NCI-H526 treated with DMSO at 0.1 percent for 48 hours (cell line): ENCODE measurements at regions not wholly inside any gene's neighbourhood (a gene's known extent, or its start where the extent isn't known, plus 50 kb on each side); places are given as distances from the start of the nearest gene placed in this dataset.

Experiments used
- DNase-seq: peaks from one replicate; lab custom pipeline; 2025; lab: John Stamatoyannopoulos, UW

- DNase-seq: no peak
Observed at GRCh38 chr1:94734963-94735901, 84.9 kb upstream of the SLC44A3 start.

GRCh38 chr1:94731891-94732290 is 88.3 kb upstream of the SLC44A3 start:
- DNase-seq: no peak

DNA sequence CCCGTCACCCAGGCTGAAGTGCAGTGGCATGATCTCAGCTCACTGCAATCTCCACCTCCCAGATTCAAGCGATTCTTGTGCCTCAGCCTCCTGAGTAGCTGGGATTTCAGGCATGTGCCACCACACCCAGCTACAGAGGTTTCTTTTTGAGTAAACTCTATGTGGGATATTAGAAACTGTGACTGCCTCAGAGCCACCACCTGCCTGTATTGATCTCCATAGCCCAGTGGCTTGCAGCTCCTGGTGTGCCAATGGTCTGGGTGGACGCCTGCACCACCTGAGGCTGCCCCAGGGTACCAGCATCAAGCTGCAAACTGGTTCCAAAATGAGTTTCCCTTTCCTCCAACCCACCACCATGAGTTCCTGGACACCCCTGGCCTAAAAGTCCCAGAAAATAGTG is 89.7 kb upstream of the SLC44A3 start:
- DNase-seq: no peak

DNA sequence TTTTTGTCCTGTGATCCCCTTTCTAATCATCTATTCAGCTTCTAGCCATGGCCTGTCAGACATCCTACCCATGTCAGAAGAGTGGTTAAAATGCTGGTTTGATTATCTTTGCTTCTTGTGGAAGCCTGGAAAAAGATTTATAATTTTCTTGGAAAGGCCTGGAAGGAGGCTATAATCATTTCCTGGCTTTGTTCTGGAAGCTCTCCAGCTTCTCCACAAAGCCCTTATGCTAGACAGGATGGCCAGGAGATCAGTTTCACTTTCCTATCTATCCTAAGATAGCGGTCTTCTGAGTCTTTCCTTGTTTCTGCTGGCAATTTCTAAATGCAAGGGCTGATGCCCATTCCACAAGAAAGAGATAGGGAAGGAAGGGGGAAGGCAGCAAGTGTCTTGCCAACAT is 90.9 kb upstream of the SLC44A3 start:
- DNase-seq: no peak

DNA sequence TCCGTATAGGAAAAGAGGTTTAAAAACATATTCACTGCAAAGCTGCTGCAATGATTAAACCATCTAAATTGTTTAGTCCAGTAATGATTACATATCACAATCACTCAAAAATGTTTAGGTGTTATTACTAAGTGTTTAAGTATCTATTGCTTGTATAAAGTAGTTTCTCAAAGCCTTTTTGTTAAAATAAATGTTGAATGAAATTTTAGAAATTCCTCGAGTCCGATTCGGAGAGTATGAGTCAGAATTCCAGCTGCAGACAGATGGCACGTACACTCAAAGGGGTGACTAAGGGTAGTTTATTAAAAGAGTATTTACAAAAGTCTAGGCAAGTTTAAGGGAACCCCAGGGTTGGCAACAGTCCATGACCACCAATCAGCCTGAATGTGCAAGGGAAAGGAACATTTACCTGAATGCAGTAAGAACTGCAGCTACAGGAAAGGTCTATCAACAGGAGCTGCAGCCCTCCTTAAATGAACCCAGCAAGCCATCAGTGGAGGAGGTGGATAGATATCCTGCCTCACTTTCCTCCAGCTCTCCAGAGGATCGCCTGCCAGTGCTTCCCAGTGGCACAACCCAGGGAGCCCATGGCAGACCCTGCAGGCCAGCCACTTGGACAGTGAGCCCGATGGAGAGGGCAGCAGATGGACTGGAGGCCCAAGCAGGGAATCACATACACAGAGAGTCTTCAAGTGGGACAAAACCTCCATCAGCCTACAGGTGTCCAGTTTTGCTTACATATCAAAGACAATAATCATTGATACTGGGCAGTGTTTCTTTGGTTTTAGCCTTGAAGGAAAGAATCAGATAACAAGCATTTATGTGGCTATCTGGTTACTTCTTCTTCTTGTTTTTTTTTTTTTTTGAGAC is 92.1 kb upstream of the SLC44A3 start:
- DNase-seq: no peak

DNA sequence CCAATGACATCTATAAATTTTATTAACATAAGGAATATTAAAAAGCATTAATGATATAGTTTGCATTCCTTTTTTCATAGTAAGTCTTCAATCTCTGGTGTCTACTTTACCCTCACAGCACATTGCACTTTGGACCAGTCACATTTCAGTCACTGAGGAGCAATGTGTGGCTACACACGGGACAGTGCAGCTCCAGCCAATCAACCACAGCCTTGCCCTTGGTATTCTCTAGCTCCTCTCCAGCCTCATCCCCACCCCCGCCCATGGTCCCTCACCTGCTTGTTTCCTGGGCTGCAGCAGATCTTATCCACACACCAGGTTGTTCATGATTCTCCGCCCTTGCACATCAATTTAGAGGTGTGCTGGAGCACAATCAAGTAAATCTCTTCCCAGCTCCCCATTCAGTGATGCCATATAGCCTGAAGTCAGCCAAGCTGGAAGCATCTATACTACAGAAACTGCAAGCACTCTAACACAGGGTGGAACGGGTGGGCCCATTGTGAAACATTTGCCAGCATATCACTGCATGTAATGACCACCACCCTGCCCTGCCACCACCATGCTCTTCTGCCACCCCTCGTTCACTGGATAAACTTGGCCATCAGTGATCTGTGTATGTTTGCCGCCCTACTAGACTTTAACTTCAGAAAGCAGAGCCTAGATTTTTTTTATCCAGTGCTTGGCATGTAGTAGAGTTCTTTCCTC is 93.0 kb upstream of the SLC44A3 start:
- no peak for DNase-seq

DNA sequence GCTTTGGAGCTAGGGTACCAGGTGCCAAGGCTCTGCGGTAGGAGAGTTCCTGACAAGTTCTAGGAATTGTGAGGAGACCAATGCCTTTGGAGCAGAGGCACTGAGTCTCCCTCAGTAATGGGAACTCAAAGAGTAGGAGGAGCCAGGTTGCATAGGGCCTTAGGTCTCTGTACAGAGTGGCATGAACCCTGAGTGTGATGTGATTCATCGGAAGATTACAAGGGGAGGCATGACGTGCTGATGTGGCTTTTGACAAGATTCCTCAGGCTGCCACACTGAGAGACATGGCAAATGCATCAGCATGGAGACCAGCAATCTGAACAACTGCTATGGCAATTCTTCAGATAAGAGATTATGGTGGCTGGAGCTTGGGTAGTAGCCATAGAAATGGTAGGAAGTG is 94.6 kb upstream of the SLC44A3 start:
- DNase-seq: no peak

DNA sequence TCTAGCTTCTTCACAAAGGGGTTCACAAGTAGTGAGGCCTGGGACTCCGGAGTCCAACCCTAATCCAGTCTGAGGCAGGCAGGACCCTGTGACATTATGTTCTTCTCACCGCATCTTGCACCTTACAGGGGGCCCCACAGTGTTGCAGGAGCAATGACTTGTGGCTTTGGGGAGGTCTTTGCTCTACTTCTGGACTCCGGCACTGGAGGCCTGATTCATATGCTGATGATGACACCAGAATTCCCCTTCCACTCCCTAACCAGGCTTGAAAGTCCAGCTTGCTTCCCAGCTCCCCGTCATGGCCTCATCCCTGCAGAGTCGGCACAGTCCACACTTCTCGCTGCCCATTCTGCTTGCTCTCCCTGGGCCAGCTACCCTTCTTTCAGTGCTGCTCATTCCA is 96.3 kb upstream of the SLC44A3 start:
- no peak for DNase-seq

DNA sequence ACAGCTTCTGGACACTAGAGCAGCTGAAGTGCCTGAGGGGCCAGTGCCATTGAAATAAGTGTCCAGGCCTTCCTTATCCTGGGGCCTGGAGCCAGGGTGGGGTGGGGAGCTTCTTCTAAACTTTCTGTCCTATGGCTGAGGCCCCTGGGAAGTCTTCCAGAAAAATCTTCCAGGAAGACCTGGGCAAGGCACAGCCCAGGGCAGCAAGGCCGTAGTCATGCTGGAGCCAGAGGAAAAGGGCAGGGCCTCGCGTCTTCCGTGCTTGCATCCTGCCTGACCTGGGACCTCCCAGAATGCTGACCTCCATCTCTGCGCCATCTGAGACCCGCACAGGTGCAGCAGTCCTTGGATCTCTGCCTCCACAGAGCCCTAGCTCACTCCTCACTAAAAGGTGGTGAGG is 96.7 kb upstream of the SLC44A3 start:
- DNase-seq: no peak

GRCh38 chr1:94722181-94722580 is 98.0 kb upstream of the SLC44A3 start:
- no peak for DNase-seq

DNA sequence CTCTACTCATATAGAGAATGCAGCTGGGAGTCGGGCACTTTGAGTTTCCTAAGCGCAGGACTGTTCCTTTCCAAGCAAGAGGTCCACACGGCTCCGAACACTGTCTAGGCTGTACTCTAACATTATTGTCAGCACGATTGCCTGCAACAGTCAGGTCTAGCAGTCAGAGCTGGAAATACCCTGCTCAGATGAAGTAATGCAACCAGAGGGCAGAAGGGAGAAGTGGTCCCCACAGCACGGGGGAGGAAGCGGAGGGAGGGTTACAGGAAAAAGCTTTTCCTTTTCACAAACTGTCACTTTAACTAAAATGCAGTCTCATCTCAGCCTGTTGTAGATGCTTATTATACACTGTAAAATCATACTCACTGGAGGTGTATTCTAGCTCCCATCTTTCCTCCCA is 98.9 kb upstream of the SLC44A3 start:
- DNase-seq: no peak

DNA sequence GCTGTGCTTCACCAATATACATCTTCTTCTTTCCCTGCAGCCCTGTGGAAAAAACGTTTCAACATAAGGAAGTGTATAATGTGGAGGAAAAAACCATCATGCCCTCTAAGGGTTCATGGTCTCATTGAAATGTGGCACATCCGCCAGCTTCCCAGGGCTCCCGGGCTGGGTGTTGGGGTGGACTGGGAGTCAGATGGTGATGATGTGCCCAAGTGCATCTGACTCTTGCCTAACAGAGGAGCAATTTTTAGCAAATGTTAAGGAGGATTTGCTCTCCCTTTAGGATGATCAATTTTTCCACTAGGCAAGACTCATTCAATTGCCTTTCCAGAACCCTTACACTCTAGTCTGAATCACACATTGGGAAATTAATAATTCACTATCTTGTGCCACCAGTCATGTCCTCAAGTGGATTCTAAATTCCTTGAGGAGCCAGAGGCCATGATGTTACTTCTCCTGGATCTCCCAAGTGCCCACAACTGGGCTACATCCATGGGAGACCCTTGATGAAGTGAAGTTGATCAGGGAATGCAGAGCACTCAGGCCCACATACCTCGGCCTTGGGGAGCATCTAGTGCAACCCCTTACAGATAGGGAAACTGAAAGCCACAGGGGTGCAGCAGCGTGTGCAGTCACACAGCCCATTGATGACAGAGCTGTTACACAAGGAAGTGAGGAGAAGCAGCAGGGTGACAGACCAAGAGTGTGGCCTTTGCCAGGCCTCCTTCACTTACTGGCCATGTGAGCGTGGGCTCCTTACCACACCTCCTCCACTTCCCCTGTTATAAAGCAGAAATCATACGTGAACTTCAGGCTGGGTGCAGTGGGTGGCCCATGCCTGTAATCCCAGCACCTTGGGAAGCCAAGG is 100.0 kb upstream of the SLC44A3 start:
- no peak for DNase-seq

DNA sequence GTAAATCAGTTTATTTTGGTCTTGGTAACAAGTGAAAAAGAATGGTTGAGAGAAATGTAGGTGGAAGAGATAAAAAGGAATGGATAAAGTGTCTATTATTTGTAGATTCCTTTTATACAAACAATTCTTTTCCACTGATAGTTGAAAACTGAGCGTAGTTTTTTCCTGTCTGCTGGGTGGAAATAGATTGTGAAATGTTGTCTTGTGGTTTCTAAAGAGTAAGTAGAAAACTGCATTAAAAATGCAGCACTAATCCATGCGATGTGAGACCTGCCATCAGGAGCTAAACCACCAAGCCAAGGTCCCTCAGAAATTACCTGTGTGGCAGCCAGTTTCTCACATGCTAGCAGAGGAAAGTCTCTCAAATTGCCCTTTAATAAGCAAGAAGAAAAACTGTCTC is 103.2 kb upstream of the SLC44A3 start:
- no peak for DNase-seq

GRCh38 chr1:94715321-94715720 is 104.8 kb upstream of the SLC44A3 start:
- no peak for DNase-seq

DNA sequence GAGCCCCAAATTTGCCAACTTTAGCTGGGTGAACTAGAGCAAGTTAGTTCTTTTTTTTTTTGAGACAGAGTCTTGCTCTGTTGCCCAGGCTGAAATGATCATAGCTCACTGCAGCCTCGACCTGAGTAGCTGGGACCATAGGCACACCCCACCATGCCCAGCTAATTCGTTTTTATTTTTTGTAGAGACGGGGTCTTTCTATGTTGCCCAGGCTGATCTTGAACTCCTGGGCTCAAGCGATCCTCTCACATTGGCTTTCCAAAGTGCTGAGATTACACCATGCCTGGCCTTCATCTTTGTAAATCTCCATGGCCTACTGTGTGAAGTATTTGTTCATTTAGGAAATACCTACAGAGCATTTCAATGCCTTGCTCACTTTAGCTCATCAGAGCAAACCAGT is 105.6 kb upstream of the SLC44A3 start:
- DNase-seq: no peak

DNA sequence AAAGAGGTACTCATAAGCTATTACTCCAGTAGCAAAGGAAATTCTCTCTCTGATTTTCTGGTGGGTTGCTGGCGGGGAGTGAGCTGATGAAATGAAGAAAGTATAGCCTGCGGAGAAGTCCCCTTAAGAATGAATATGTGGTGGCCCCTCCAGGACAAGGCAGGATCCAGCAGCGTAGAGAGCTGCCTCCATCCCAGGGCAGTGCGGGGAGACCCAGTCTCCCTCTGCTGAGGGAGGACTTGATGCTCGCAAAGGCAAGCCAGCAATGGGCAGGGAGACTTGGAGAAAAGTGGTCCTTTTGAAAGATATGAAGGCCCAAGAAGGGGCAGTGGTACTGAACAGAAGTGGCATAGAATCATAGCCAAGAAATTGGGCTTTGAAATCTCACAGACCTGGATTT is 106.0 kb upstream of the SLC44A3 start:
- DNase-seq: no peak

GRCh38 chr1:94713472-94714141 is 106.5 kb upstream of the SLC44A3 start:
- DNase-seq: no peak

DNA sequence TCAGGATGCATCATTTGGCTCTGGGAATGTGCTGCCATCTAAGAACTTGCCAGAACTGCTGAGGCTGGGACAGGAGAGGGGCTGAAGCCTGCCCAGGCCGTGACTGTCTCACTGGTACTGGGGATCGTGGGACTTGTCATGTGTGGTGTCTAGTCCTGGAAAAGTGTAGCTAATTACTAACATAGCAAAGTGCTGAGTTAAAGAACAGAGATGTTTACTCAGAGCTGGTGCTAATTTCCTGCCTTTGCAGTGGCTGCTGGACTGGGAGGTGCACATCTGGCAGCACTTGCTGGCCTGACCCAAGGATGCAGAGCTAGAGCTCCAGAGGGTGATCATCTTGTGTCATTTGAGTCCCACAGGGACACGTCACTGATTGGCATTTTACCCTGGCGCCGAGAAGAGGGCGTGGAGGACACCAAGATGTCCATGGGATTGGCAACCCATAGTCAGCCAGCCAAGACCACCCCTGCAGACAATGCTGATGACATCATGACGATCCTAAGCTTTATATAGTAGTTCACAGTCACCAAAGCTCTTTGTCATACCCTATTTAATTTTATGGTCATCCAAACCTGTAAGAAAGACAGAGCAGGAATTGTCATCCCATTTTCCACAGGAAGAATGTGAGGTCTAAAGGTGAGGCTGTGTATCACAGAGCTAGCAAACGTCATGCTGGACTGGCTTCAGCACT is 110.1 kb upstream of the SLC44A3 start:
- DNase-seq: no peak

DNA sequence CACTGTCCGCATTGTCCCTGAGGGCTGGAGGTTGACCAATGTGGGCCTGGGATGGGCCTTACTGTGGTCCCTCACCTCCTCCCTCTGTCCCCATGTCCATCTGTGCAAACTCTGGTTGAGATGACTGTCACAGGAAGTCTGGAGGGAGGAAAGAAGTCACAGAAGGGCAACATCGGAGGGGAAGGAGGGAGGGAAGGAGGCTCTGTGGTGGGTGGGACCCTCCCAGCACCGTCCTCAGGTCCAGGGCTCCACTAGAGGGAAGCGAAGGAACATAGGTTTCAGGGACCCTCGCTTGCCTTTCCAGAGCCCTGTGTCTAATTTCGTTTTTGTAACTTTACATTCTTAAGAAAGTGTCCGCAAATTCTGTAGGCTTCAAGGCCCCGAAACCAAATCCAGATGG is 111.3 kb upstream of the SLC44A3 start:
- DNase-seq: no peak

GRCh38 chr1:94708299-94708685 is 111.9 kb upstream of the SLC44A3 start:
- no peak for DNase-seq
